GM12878 (cell line): ENCODE measurements at regions not wholly inside any gene's neighbourhood (a gene's known extent, or its start where the extent isn't known, plus 50 kb on each side); places are given as distances from the start of the nearest gene placed in this dataset.

Experiments
- ATAC-seq: fragments of 200-7000 bp; cut with Tn5 transposase; 3 replicates; pipeline ENCODE4 v1.9.1; 2020; ENCODE audit warnings: mild to moderate bottlenecking, moderate library complexity
- BruUV-seq: library from RNA; stranded (reverse); fragments of 400-500 nt; replicated peaks from 2 replicates; lab custom pipeline; 2021; lab: Mats Ljungman, UMichigan
- CTCF ChIA-PET: fragments of 300-600 bp; sonication (Branson Sonifier 250); formaldehyde crosslinking; extraction: SDS; loops from one replicate; lab custom pipeline; 2021; ENCODE audit warnings: inconsistent platforms; lab: Yijun Ruan, JAX
- POLR2A ChIA-PET: fragments of 350-600 bp; formaldehyde crosslinking; extraction: SDS; loops from one replicate; lab custom pipeline; 2021; ENCODE audit warnings: inconsistent platforms; lab: Charles Lee
- RAD21 ChIA-PET: fragments of 300-600 bp; sonication (Branson Sonifier 250); formaldehyde crosslinking; loops from one replicate; lab custom pipeline; 2023; ENCODE audit warnings: antibody characterized with exemption; ENCODE audit not compliant: unreplicated experiment; lab: Charles Lee
- SMC1A ChIA-PET: fragments of 300-600 bp; sonication (Branson Sonifier 250); formaldehyde crosslinking; loops from one replicate; lab custom pipeline; 2023; ENCODE audit not compliant: unreplicated experiment, uncharacterized antibody; lab: Charles Lee
- DNase-seq: peaks from one replicate; pipeline ENCODE4 v3.0.0-alpha.2; 2011; ENCODE audit warnings: low read depth, low spot score
- FAIRE-seq: peaks from 3 replicates; lab custom pipeline; 2011; peaks lifted over from hg19 to GRCh38; lab: Jason Lieb, UNC
- H2AFZ ChIP-seq: 2 replicates; pipeline ENCODE4 v1.6.0; 2011; ENCODE audit warnings: low read depth, low read length, control low read depth; ENCODE audit not compliant: control insufficient read depth
- H3K27ac ChIP-seq: 2 replicates; pipeline ENCODE4 v1.5.1; 2011; ENCODE audit warnings: control low read depth; ENCODE audit not compliant: control insufficient read depth, insufficient read depth
- H3K27me3 ChIP-seq, 2 experiments: replicated peaks in 1 of 2; 2 replicates each; pipeline versions ENCODE4 v1.6.0 to v1.6.1; 2011; ENCODE audit warnings: low read length in 1 of 2; ENCODE audit not compliant: control insufficient read depth in 2 of 2, insufficient read depth in 2 of 2
- H3K36me3 ChIP-seq, 2 experiments: 2 replicates each; pipeline ENCODE4 v1.5.1; 2011; ENCODE audit warnings: low read length in 1 of 2; ENCODE audit not compliant: control insufficient read depth in 2 of 2, insufficient read depth in 2 of 2
- H3K4me1 ChIP-seq: 2 replicates; pipeline ENCODE4 v1.6.1; 2011; ENCODE audit warnings: mild to moderate bottlenecking, low read length, moderate library complexity, mixed read lengths; ENCODE audit not compliant: control insufficient read depth, insufficient read depth
- H3K4me2 ChIP-seq: 2 replicates; pipeline ENCODE4 v1.6.0; 2011; ENCODE audit warnings: control low read depth; ENCODE audit not compliant: control insufficient read depth, insufficient read depth
- H3K4me3 ChIP-seq: fragments of 200-600 bp; sonication (generic); 2 replicates; pipeline ENCODE4 v1.5.1; 2016
- H3K79me2 ChIP-seq: 2 replicates; pipeline ENCODE4 v1.6.0; 2011; ENCODE audit warnings: low read length; ENCODE audit not compliant: control insufficient read depth, insufficient read depth
- H3K9ac ChIP-seq: 2 replicates; pipeline ENCODE4 v1.8.0; 2011; ENCODE audit warnings: low read length, control low read depth, mixed read lengths; ENCODE audit not compliant: control insufficient read depth, insufficient read depth
- H3K9me3 ChIP-seq: replicated peaks from 3 replicates; pipeline ENCODE4 v1.5.1; 2011; ENCODE audit warnings: mild to moderate bottlenecking, low read length; ENCODE audit not compliant: control insufficient read depth, insufficient read depth
- H4K20me1 ChIP-seq: 2 replicates; pipeline ENCODE4 v1.6.0; 2011; ENCODE audit not compliant: control insufficient read depth, insufficient read depth
- CREM ChIP-seq: IDR thresholded peaks from 2 replicates; pipeline ENCODE4 v1.6.1; 2014; ENCODE audit warnings: antibody characterized with exemption, low read depth
- DPF2 ChIP-seq: fragments of 450-650 bp; IDR thresholded peaks from 2 replicates; pipeline ENCODE4 v1.6.1; 2017; ENCODE audit warnings: mild to moderate bottlenecking
- E4F1 ChIP-seq: fragments of 450-650 bp; IDR thresholded peaks from 2 replicates; pipeline ENCODE4 v1.6.1; 2018; ENCODE audit warnings: borderline replicate concordance, mild to moderate bottlenecking; ENCODE audit not compliant: partially characterized antibody
- GABPA ChIP-seq: IDR thresholded peaks from 2 replicates; pipeline ENCODE4 v1.6.1; 2014; ENCODE audit warnings: antibody characterized with exemption, low read depth, mild to moderate bottlenecking, inconsistent platforms
- IKZF1 ChIP-seq: fragments of 450-650 bp; conservative IDR thresholded peaks from 2 replicates; pipeline ENCODE4 v1.6.1; 2017; ENCODE audit warnings: antibody characterized with exemption, mild to moderate bottlenecking
- KAT2A ChIP-seq: conservative IDR thresholded peaks from 2 replicates; pipeline ENCODE4 v1.6.1; 2011; ENCODE audit warnings: low read depth, low read length; ENCODE audit not compliant: control insufficient read depth
- MXI1 ChIP-seq: fragments of 150-350 bp; IDR thresholded peaks from 2 replicates; pipeline ENCODE4 v1.6.1; 2011; ENCODE audit warnings: low read depth, mild to moderate bottlenecking, inconsistent platforms, low read length, improper control_type of control experiment
- PKNOX1 ChIP-seq: fragments of 450-650 bp; IDR thresholded peaks from 2 replicates; pipeline ENCODE4 v1.6.1; 2016; ENCODE audit warnings: mild to moderate bottlenecking
- PML ChIP-seq: IDR thresholded peaks from 2 replicates; pipeline ENCODE4 v1.6.1; 2012; ENCODE audit warnings: low read length, inconsistent platforms
- RAD21 ChIP-seq: IDR thresholded peaks from 2 replicates; pipeline ENCODE4 v1.6.1; 2011; ENCODE audit warnings: mild to moderate bottlenecking, low read depth, low read length, moderate library complexity; ENCODE audit not compliant: insufficient read depth
- SMARCA5 ChIP-seq: fragments of 450-650 bp; IDR thresholded peaks from 2 replicates; pipeline ENCODE4 v1.6.1; 2017; ENCODE audit warnings: mild to moderate bottlenecking
- SREBF2 ChIP-seq: IDR thresholded peaks from 2 replicates; pipeline ENCODE4 v1.6.1; 2012; ENCODE audit warnings: mild to moderate bottlenecking, low read length
- STAT1 ChIP-seq: fragments of 450-650 bp; conservative IDR thresholded peaks from 2 replicates; pipeline ENCODE4 v1.6.1; 2014; ENCODE audit warnings: antibody characterized with exemption, mild to moderate bottlenecking
- TARDBP ChIP-seq: IDR thresholded peaks from 2 replicates; pipeline ENCODE4 v1.6.1; 2016; ENCODE audit warnings: borderline replicate concordance
- WGBS: methylation state at CpG from one replicate; pipeline ENCODE4 v1.1.6; 2016; ENCODE audit warnings: low lambda C conversion rate; ENCODE audit not compliant: insufficient replicate concordance, insufficient coverage; ENCODE audit errors: missing lambda C conversion rate; 5-methylcytosine and 5-hydroxymethylcytosine counted together
- in situ Hi-C: fragments of 300-500 bp; cut with MboI; formaldehyde crosslinking; loops from 9 replicates; pipeline ENCODE4 v1.14.3; 2018; ENCODE audit warnings: mixed read lengths
- intact Hi-C: fragments of 100-400 bp; cut with micrococcal nuclease; formaldehyde crosslinking; loops from one replicate; pipeline ENCODE4 v1.14.2; 2022; ENCODE audit not compliant: unreplicated experiment

GRCh38 chr4:98796991-98797390 lies 131.9 kb downstream of the EIF4E start:
- in situ Hi-C loops: no loop called here
- H3K27ac ChIP-seq: no peak overlapping the region
- FAIRE-seq (no peak), ATAC-seq (no peak), DNase-seq (no peak)
- 59% methylated on average over 7 of the region's 7 CpGs for WGBS
- no peak overlapping the region for H3K4me3 ChIP-seq
- BruUV-seq: no TSS peak
- H4K20me1 ChIP-seq: no peaks in the 10 kb centered on the region
- RAD21 ChIA-PET: no interaction called here
- H3K9ac ChIP-seq: no peak overlapping the region
- CTCF ChIA-PET: no interaction called here
- POLR2A ChIA-PET: no interaction called here
- H2AFZ ChIP-seq: no peak overlapping the region
- H3K4me1 ChIP-seq: no peaks in the 10 kb centered on the region
- intact Hi-C loops: no loop called here
- H3K9me3 ChIP-seq: no peaks in the 10 kb centered on the region
- H3K4me2 ChIP-seq: no peak overlapping the region
- H3K79me2 ChIP-seq: no peaks in the 10 kb centered on the region
- no peak for TF ChIP-seq TARDBP
- TF ChIP-seq GABPA: no peak
- no peak for TF ChIP-seq CREM
- no peak for TF ChIP-seq MXI1
- TF ChIP-seq SREBF2: no peak
- SMC1A ChIA-PET: no interaction called here
- no peaks in the 10 kb centered on the region for H3K27me3 ChIP-seq
- H3K36me3 ChIP-seq: no peaks in the 10 kb centered on the region

- no TSS peak for BruUV-seq
- H3K9me3 ChIP-seq: no peaks in the 10 kb centered on the region
- ATAC-seq (peak; percentile 57), DNase-seq (no peak), FAIRE-seq (no peak)
- H3K27me3 ChIP-seq: no peaks in the 10 kb centered on the region
- CTCF ChIA-PET: interaction anchor here (0.5 kb wide), 1 partner anchor 39 kb away, joined by 3 read pairs; no protein-coding TSS in a partner anchor
- H2AFZ ChIP-seq: no peak overlapping the region
- no peaks in the 10 kb centered on the region for H3K36me3 ChIP-seq
- H3K9ac ChIP-seq: no peak overlapping the region
- no peak overlapping the region for H3K27ac ChIP-seq
- H3K4me2 ChIP-seq: no peak overlapping the region
- H3K4me3 ChIP-seq: no peak overlapping the region
- H4K20me1 ChIP-seq: no peaks in the 10 kb centered on the region
- intact Hi-C loops (no loop called here), in situ Hi-C loops (no loop called here)
- H3K4me1 ChIP-seq: no peaks in the 10 kb centered on the region
- WGBS: 10% methylated on average over 3 of the region's 3 CpGs
- SMC1A ChIA-PET: no interaction called here
- H3K79me2 ChIP-seq: no peaks in the 10 kb centered on the region
- POLR2A ChIA-PET: no interaction called here
- RAD21 ChIA-PET: no interaction called here
- no peak for TF ChIP-seq PML
- TF ChIP-seq RAD21: no peak
- no peak for TF ChIP-seq STAT1
- TF ChIP-seq KAT2A: no peak
- TF ChIP-seq IKZF1: no peak
- no peak for TF ChIP-seq DPF2
- TF ChIP-seq PKNOX1: no peak
- TF ChIP-seq E4F1: no peak
- no peak for TF ChIP-seq SMARCA5
These were observed 134.2 kb downstream of the EIF4E start for GRCh38 chr4:98794565-98795205.
